Calu3 (cell line): ENCODE measurements at regions not wholly inside any gene's neighbourhood (a gene's known extent, or its start where the extent isn't known, plus 50 kb on each side); places are given as distances from the start of the nearest gene placed in this dataset.

Source experiments
- BruUV-seq: library from RNA; stranded (reverse); fragments of 400-500 nt; replicated peaks from 2 replicates; lab custom pipeline; 2021; lab: Mats Ljungman, UMichigan
- CTCF ChIA-PET: fragments of 300-600 bp; sonication (Branson Sonifier 250); formaldehyde crosslinking; loops from one replicate; lab custom pipeline; 2022; ENCODE audit warnings: antibody characterized with exemption; lab: Charles Lee
- DNase-seq: peaks from one replicate; pipeline ENCODE4 v3.0.0; 2022
- H3K27ac Mint-ChIP-seq: one replicate; pipeline ENCODE4 v1.8.0; 2022; ENCODE audit warnings: mixed read lengths; ENCODE audit not compliant: unreplicated experiment
- H3K27me3 Mint-ChIP-seq: one replicate; pipeline ENCODE4 v1.8.0; 2022; ENCODE audit warnings: mixed read lengths; ENCODE audit not compliant: unreplicated experiment
- H3K36me3 Mint-ChIP-seq: one replicate; pipeline ENCODE4 v1.8.0; 2022; ENCODE audit warnings: mild to moderate bottlenecking, moderate library complexity, mixed read lengths; ENCODE audit not compliant: insufficient read depth, unreplicated experiment
- H3K4me1 Mint-ChIP-seq: one replicate; pipeline ENCODE4 v1.8.0; 2022; ENCODE audit warnings: mild to moderate bottlenecking, low read depth, mixed read lengths; ENCODE audit not compliant: unreplicated experiment
- H3K4me3 Mint-ChIP-seq: one replicate; pipeline ENCODE4 v1.8.0; 2022; ENCODE audit warnings: mild to moderate bottlenecking, low read depth, moderate library complexity, mixed read lengths; ENCODE audit not compliant: unreplicated experiment
- H3K9me3 Mint-ChIP-seq: one replicate; pipeline ENCODE4 v1.8.0; 2022; ENCODE audit warnings: low read depth, mixed read lengths; ENCODE audit not compliant: unreplicated experiment
- intact Hi-C: fragments of 100-400 bp; cut with micrococcal nuclease; formaldehyde crosslinking; loops from one replicate; pipeline ENCODE4 v1.10.0; 2022; ENCODE audit not compliant: unreplicated experiment
- TF ChIP-seq, protein P1 (sequence below): fragments of 200-600 bp; IDR thresholded peaks from one replicate; pipeline ENCODE4 v1.8.0; 2022; ENCODE audit warnings: antibody characterized with exemption; ENCODE audit not compliant: unreplicated experiment

DNA sequence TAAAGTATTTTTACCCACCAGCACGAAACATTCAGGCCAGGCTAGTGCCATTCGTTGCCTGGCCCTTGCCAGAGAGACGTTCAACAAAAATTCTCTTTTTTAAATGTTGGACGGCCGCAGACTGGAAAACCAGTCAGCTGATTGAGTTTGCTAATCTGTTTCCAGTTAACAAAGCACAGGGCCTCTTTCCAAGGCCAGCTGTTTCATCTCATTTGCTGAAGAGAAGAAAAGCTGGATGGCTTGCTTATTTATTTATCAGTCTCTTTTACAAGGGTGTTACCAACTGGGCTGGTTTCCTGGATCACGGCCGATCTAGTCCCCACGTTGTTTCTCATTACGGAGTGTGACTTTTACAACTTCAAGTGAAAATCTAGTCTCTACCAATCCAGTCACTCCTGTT is 418.7 kb upstream of the DYNLRB2 start:
- Mint-ChIP-seq H3K4me1 (no peaks in the 10 kb centered on the region), H3K27me3 (no peaks in the 10 kb centered on the region), H3K9me3 (peaks cover 2% of the 10 kb centered on the region), H3K4me3 (no peak overlapping the region), H3K36me3 (no peaks in the 10 kb centered on the region), H3K27ac (no peak overlapping the region)
- TF ChIP-seq, protein P1, sequence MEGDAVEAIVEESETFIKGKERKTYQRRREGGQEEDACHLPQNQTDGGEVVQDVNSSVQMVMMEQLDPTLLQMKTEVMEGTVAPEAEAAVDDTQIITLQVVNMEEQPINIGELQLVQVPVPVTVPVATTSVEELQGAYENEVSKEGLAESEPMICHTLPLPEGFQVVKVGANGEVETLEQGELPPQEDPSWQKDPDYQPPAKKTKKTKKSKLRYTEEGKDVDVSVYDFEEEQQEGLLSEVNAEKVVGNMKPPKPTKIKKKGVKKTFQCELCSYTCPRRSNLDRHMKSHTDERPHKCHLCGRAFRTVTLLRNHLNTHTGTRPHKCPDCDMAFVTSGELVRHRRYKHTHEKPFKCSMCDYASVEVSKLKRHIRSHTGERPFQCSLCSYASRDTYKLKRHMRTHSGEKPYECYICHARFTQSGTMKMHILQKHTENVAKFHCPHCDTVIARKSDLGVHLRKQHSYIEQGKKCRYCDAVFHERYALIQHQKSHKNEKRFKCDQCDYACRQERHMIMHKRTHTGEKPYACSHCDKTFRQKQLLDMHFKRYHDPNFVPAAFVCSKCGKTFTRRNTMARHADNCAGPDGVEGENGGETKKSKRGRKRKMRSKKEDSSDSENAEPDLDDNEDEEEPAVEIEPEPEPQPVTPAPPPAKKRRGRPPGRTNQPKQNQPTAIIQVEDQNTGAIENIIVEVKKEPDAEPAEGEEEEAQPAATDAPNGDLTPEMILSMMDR = no peak
- CTCF ChIA-PET = no interaction called here
- DNase-seq = no peak
- no TSS peak for BruUV-seq
- intact Hi-C loops = no loop called here

DNA sequence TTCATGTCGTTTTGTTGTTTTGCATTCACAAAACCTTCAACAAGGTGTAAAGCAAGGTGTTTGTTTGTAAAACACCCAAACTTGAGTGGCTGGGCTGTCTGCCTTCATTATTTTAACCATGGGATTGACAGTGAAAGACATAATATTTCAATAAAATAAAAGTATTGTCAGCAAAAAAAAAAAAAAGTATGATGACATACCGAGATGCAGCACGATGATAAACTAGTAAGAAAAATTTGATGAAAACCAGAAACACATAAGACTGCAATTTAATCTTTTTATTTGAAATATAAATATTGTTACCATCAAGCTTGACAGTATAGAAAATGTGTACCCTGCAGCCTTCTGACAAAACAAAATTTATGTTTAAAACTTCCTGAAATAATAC is 419.3 kb upstream of the DYNLRB2 start:
- Mint-ChIP-seq H3K27me3 (no peaks in the 10 kb centered on the region), H3K9me3 (peaks cover 2% of the 10 kb centered on the region), H3K27ac (no peak overlapping the region), H3K36me3 (no peaks in the 10 kb centered on the region), H3K4me3 (no peak overlapping the region), H3K4me1 (no peaks in the 10 kb centered on the region)
- CTCF ChIA-PET = no interaction called here
- TF ChIP-seq, protein P1 = no peak
- DNase-seq = no peak
- BruUV-seq = no TSS peak
- intact Hi-C loops = no loop called here

DNA sequence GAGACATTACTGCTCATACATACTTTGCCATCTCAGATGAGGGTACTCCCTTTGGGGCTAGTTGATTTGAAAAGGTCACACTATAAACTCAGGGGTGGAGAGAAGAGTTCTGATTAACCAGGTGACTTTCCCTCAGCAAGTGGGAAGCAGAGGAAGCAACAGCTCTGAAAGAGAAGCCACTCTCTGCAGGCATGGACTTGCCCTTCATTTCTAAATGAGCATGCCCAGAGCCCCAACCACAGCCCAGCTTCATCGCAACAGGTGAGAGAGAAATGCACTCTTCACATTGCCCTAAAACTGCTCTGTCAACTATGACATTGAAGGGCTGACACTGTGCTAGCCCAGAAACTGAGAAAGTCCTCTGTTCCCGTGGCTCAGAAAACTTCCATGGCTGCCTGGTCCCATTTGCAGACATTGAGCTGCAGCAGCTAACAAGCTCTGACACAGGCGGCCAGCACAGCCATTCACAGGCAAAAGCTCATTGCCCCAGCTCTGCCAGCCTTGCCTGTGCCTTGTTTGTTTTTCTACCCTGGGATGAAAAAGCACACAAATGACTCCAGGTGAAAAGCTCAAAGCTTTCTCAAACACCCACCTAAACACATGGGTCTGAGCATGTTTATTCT is 419.8 kb upstream of the DYNLRB2 start:
- Mint-ChIP-seq H3K27ac (no peak overlapping the region), H3K36me3 (no peaks in the 10 kb centered on the region), H3K4me3 (no peak overlapping the region), H3K9me3 (peaks cover 2% of the 10 kb centered on the region), H3K4me1 (no peaks in the 10 kb centered on the region), H3K27me3 (no peaks in the 10 kb centered on the region)
- BruUV-seq = no TSS peak
- DNase-seq = no peak
- CTCF ChIA-PET = no interaction called here
- intact Hi-C loops = no loop called here
- TF ChIP-seq, protein P1 = no peak

DNA sequence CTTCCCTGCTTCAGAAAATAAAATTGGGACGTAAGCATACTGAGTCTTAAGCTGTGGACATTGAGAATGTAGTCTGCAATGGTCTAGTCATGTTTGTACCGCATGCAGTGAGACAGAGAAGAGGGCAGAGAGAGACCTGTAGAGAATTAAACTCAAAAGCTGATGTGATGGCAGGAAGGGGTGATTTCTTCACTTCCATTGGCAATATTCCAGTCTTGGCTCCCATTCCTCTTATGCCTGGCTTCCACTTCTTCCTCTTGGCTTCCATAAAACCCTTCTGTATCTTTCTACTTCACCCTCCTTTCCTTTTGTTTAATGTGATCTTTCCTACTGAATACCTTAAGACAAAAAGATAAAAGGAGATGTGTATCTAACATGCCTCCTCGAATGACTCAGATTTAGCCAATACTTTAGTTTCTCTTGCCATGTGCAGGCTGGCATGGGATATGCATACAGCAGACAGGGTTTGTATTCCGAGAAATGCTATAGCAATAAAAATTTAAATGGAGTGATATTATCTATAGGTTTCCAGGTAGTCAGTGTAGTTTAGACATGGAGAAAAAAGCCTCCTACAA is 423.1 kb upstream of the DYNLRB2 start:
- Mint-ChIP-seq H3K4me1 (no peaks in the 10 kb centered on the region), H3K9me3 (no peaks in the 10 kb centered on the region), H3K36me3 (no peaks in the 10 kb centered on the region), H3K4me3 (no peak overlapping the region), H3K27ac (no peak overlapping the region), H3K27me3 (no peaks in the 10 kb centered on the region)
- TF ChIP-seq, protein P1 = no peak
- CTCF ChIA-PET = interaction anchor here (0.9 kb wide), 1 partner anchor 11 kb away, joined by 5 read pairs; no protein-coding TSS in a partner anchor
- intact Hi-C loops = no loop called here
- no TSS peak for BruUV-seq
- no peak for DNase-seq
